Hepatocyte (in vitro differentiated cells): ENCODE measurements at regions not wholly inside any gene's neighbourhood (a gene's known extent, or its start where the extent isn't known, plus 50 kb on each side); places are given as distances from the start of the nearest gene placed in this dataset.

Source experiments
- DNase-seq: peaks from one replicate; pipeline ENCODE4 v3.0.0-alpha.2; 2016; ENCODE audit warnings: low spot score
- H2AFZ ChIP-seq: fragments of 200-600 bp; sonication (generic); 2 replicates; pipeline ENCODE4 v1.6.0; 2016; ENCODE audit warnings: antibody characterized with exemption, mild to moderate bottlenecking
- H3K27ac ChIP-seq: fragments of 200-600 bp; sonication (generic); 2 replicates; pipeline ENCODE4 v1.5.1; 2016; ENCODE audit warnings: mild to moderate bottlenecking
- H3K27me3 ChIP-seq: fragments of 200-600 bp; sonication (generic); 2 replicates; pipeline ENCODE4 v1.6.1; 2016
- H3K36me3 ChIP-seq: fragments of 200-600 bp; sonication (generic); replicated peaks from 2 replicates; pipeline ENCODE4 v1.5.1; 2016; ENCODE audit warnings: low read depth; ENCODE audit not compliant: insufficient read depth
- H3K4me1 ChIP-seq: fragments of 200-600 bp; sonication (generic); 2 replicates; pipeline ENCODE4 v1.5.1; 2016; ENCODE audit warnings: mild to moderate bottlenecking, moderate library complexity; ENCODE audit not compliant: insufficient read depth
- H3K4me2 ChIP-seq: fragments of 200-600 bp; sonication (generic); 2 replicates; pipeline ENCODE4 v1.6.0; 2016
- H3K4me3 ChIP-seq: fragments of 200-600 bp; sonication (generic); 2 replicates; pipeline ENCODE4 v1.5.1; 2016; ENCODE audit warnings: mild to moderate bottlenecking
- H3K79me2 ChIP-seq: fragments of 200-600 bp; sonication (generic); 2 replicates; pipeline ENCODE4 v1.6.0; 2017; ENCODE audit warnings: mild to moderate bottlenecking
- H3K9me2 ChIP-seq: fragments of 200-600 bp; sonication (generic); replicated peaks from 2 replicates; pipeline ENCODE4 v1.6.0; 2017; ENCODE audit warnings: mild to moderate bottlenecking; ENCODE audit not compliant: insufficient read depth
- H3K9me3 ChIP-seq: fragments of 200-600 bp; sonication (generic); 2 replicates; pipeline ENCODE4 v1.5.1; 2016; ENCODE audit warnings: low read depth, mild to moderate bottlenecking
- H4K20me1 ChIP-seq: fragments of 200-600 bp; sonication (generic); 2 replicates; pipeline ENCODE4 v1.6.0; 2016; ENCODE audit warnings: mild to moderate bottlenecking; ENCODE audit not compliant: insufficient read depth, poor library complexity, severe bottlenecking
- EZH2 ChIP-seq: fragments of 200-600 bp; sonication (generic); IDR thresholded peaks from 2 replicates; pipeline ENCODE4 v1.6.1; 2016; ENCODE audit warnings: antibody characterized with exemption, mild to moderate bottlenecking, borderline replicate concordance
- EZH2phosphoT487 ChIP-seq: fragments of 200-600 bp; sonication (generic); IDR thresholded peaks from one replicate; pipeline ENCODE4 v1.6.1; 2018; ENCODE audit warnings: antibody characterized with exemption, mild to moderate bottlenecking, low read depth, moderate library complexity; ENCODE audit not compliant: unreplicated experiment, severe bottlenecking
- WGBS: methylation state at CpG from one replicate; pipeline ENCODE4 v1.1.6; 2016; ENCODE audit warnings: low lambda C conversion rate; ENCODE audit errors: missing lambda C conversion rate; 5-methylcytosine and 5-hydroxymethylcytosine counted together
- TF ChIP-seq, protein P1 (sequence below): fragments of 200-600 bp; sonication (generic); IDR thresholded peaks from 2 replicates; pipeline ENCODE4 v1.5.1; 2016; ENCODE audit warnings: antibody characterized with exemption, mild to moderate bottlenecking; ENCODE audit not compliant: poor library complexity

DNA sequence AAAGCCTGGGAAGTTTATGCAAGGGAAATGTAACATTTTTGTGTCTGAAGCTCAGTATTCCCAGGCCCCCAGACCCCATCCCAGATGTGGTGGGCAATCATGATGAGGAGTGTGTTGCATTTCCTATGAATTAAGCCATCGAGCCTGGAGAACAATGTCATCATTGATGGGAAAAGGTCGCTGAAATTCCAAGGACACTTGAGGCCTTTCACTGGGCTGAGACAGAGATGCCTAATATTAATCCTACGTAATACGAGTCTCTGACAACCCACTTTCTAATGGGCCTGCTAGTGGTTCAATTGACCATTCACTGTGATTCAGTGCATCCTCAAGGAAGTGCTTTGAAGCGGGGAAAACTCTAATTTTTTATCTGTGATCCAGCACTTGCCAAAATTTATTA lies 291.6 kb downstream of the PLPP3 start:
- TF ChIP-seq EZH2phosphoT487 (no peak), EZH2 (no peak)
- TF ChIP-seq, protein P1, sequence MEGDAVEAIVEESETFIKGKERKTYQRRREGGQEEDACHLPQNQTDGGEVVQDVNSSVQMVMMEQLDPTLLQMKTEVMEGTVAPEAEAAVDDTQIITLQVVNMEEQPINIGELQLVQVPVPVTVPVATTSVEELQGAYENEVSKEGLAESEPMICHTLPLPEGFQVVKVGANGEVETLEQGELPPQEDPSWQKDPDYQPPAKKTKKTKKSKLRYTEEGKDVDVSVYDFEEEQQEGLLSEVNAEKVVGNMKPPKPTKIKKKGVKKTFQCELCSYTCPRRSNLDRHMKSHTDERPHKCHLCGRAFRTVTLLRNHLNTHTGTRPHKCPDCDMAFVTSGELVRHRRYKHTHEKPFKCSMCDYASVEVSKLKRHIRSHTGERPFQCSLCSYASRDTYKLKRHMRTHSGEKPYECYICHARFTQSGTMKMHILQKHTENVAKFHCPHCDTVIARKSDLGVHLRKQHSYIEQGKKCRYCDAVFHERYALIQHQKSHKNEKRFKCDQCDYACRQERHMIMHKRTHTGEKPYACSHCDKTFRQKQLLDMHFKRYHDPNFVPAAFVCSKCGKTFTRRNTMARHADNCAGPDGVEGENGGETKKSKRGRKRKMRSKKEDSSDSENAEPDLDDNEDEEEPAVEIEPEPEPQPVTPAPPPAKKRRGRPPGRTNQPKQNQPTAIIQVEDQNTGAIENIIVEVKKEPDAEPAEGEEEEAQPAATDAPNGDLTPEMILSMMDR: no peak
- Histone ChIP-seq H3K9me3 (no peaks in the 10 kb centered on the region), H3K4me3 (no peak overlapping the region), H3K4me1 (peaks cover 6% of the 10 kb centered on the region), H3K79me2 (no peaks in the 10 kb centered on the region), H3K27ac (no peak overlapping the region), H3K36me3 (no peaks in the 10 kb centered on the region), H2AFZ (no peak overlapping the region), H3K9me2 (no peaks in the 10 kb centered on the region), H3K4me2 (no peak overlapping the region), H4K20me1 (no peaks in the 10 kb centered on the region), H3K27me3 (no peaks in the 10 kb centered on the region)
- 81% methylated on average over 5 of the region's 5 CpGs for WGBS
- no peak for DNase-seq

DNA sequence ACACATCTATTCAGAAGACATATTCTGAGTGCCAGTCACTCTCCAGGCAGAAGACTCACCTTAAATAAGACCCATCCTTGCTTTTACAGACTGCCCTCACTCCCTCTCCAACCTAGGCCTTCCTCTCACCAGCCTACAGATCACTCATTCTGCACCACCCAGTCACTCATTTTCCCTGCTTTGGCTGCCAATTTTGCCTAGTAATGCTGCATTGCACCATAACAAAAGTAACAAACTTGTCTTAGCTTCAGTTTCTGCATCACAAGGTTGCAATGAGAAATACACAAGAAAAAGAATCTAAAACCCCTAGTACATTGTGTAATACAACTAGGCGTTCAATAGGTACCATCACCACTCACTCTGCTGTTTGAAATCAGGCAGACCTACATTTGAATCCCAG lies 292.4 kb downstream of the PLPP3 start:
- DNase-seq: no peak
- no peaks in the 10 kb centered on the region for H3K79me2 ChIP-seq

DNA sequence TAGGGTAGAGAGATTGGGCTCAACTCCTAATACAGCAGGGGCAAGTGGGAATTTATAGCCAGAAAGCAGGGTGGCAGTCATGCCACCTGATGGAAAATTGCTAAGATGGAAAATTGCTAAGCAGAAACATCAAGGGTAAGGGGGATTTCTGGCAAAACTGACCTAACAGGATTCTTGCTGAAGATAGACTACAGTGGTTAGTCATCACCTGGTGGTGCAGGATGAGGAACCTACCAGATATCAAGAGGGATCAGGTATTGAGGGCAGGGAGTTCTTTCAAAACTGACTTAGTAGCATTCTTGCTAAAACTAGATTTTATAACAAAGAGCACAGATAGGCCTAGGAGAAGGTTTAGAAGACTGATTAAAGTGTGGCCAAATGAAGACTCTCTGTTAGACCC lies 292.9 kb downstream of the PLPP3 start:
- no peaks in the 10 kb centered on the region for H3K79me2 ChIP-seq
- H3K27ac ChIP-seq: no peak overlapping the region
- no peaks in the 10 kb centered on the region for H4K20me1 ChIP-seq
- H3K4me2 ChIP-seq: no peak overlapping the region
- no peak overlapping the region for H2AFZ ChIP-seq
- H3K9me2 ChIP-seq: no peaks in the 10 kb centered on the region
- peaks cover 3% of the 10 kb centered on the region for H3K4me1 ChIP-seq
- no peaks in the 10 kb centered on the region for H3K27me3 ChIP-seq
- H3K9me3 ChIP-seq: no peaks in the 10 kb centered on the region
- no peak overlapping the region for H3K4me3 ChIP-seq
- TF ChIP-seq EZH2phosphoT487: no peak
- no peaks in the 10 kb centered on the region for H3K36me3 ChIP-seq
- no peak for DNase-seq

More for the DNA sequence above, 292.4 kb downstream of the PLPP3 start:
- no peak overlapping the region for H2AFZ ChIP-seq
- TF ChIP-seq, protein P1: no peak
- no peak for TF ChIP-seq EZH2phosphoT487
- no peak for TF ChIP-seq EZH2
- H3K9me2 ChIP-seq: no peaks in the 10 kb centered on the region
- 96% methylated on average over 1 of the region's 1 CpG for WGBS
- H3K4me2 ChIP-seq: no peak overlapping the region
- H3K27me3 ChIP-seq: no peaks in the 10 kb centered on the region
- H3K36me3 ChIP-seq: no peaks in the 10 kb centered on the region
- peaks cover 6% of the 10 kb centered on the region for H3K4me1 ChIP-seq
- no peaks in the 10 kb centered on the region for H4K20me1 ChIP-seq
- H3K9me3 ChIP-seq: no peaks in the 10 kb centered on the region
- H3K27ac ChIP-seq: no peak overlapping the region
- H3K4me3 ChIP-seq: no peak overlapping the region

DNA sequence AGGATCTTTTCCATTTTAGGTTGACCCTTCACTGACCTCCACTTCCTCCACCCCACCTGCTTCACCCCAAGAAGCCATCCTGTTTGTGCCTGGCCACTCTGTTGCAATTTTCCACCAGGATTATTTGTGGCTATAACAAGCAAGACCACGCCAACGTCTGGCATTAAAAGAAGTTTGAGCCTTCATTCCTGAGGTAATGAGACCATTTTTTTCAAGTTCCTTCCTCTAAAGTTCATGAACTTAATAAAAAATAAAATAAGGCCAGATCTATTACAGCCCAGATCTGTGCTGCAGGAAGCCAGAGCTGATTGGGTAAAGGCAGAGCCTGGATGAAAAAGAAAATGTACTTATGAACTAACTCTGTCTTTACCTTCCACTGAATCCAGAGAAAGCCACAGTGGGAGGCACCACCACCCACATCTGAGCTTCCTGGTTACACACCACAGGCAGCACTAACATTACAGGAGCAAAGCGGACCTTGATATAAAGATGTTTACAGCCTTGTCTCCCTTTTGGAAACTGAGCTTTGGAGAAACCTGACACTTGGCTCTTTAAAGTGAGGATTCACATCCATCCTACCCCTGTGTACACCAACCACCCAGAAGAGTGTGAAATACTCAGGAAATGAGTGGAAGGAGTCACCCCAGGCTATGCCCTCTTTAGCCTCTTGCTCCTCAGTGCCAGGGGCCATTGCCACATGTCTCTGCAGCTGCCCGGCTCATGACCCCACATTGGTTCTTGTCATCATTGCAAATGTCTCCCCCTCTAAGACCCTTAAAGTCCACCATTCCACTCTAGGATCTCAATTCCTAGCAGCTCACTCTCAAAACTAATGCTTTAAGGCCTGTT lies 293.6 kb downstream of the PLPP3 start:
- H3K9me2 ChIP-seq: no peaks in the 10 kb centered on the region
- H3K27ac ChIP-seq: no peak overlapping the region

More for the DNA sequence above, 293.6 kb downstream of the PLPP3 start:
- Histone ChIP-seq H3K9me3 (no peaks in the 10 kb centered on the region), H3K27me3 (no peaks in the 10 kb centered on the region), H3K36me3 (no peaks in the 10 kb centered on the region), H2AFZ (no peak overlapping the region), H3K4me1 (no peaks in the 10 kb centered on the region), H3K79me2 (no peaks in the 10 kb centered on the region), H3K4me3 (no peak overlapping the region), H4K20me1 (no peaks in the 10 kb centered on the region), H3K4me2 (no peak overlapping the region)
- 79% methylated on average over 4 of the region's 4 CpGs for whole genome bisulfite sequencing
- no peak for TF ChIP-seq EZH2phosphoT487
- TF ChIP-seq, protein P1: no peak
- TF ChIP-seq EZH2: no peak
- DNase-seq: no peak
